Gastroesophageal sphincter (tissue), 4 donors: ENCODE measurements at regions not wholly inside any gene's neighbourhood (a gene's known extent, or its start where the extent isn't known, plus 50 kb on each side); places are given as distances from the start of the nearest gene placed in this dataset.

Experiments
- ATAC-seq: fragments of 150-250 bp; one replicate; pipeline ENCODE4 v1.9.1; 2016; ENCODE audit warnings: mild to moderate bottlenecking, moderate library complexity
- H3K27ac ChIP-seq, 4 donors: fragments of 200-600 bp; sonication (generic) in 3 of 4; 1 replicate in 3 of 4; 2 replicates in 1 of 4; pipeline ENCODE4 v1.5.1; 2016 to 2019
- H3K27me3 ChIP-seq: fragments of 200-600 bp; sonication (generic); one replicate; pipeline ENCODE4 v1.5.1; 2019
- H3K36me3 ChIP-seq, 2 donors: fragments of 200-600 bp; sonication (generic); one replicate each; pipeline ENCODE4 v1.5.1; 2019; ENCODE audit warnings: control low read depth in 1 of 2
- H3K4me1 ChIP-seq, 3 donors: fragments of 200-600 bp; sonication (generic); 1 replicate in 2 of 3; 2 replicates in 1 of 3; pipeline ENCODE4 v1.5.1; 2016 to 2019; ENCODE audit warnings: control low read depth in 2 of 3
- H3K4me3 ChIP-seq, 2 donors: fragments of 200-600 bp; sonication (generic); one replicate each; pipeline ENCODE4 v1.5.1; 2019; ENCODE audit warnings: mild to moderate bottlenecking in 1 of 2, moderate library complexity in 1 of 2
- H3K9me3 ChIP-seq, 3 donors: fragments of 200-600 bp; sonication (generic); one replicate each; pipeline ENCODE4 v1.5.1; 2017 to 2019; ENCODE audit warnings: control low read depth in 2 of 3
- CTCF ChIP-seq, 4 experiments: fragments of 200-600 bp in 2 of 4; fragments of 450-650 bp in 2 of 4; sonication (generic) in 1 of 4; IDR thresholded peaks; one replicate each; pipeline ENCODE4 v1.5.1; 2017 to 2019; ENCODE audit warnings: antibody characterized with exemption in 4 of 4, mild to moderate bottlenecking in 2 of 4, moderate library complexity in 2 of 4
- EP300 ChIP-seq: sonication (generic); formaldehyde crosslinking; IDR thresholded peaks from one replicate; pipeline ENCODE4 v1.6.1; 2017; ENCODE audit warnings: antibody characterized with exemption, mild to moderate bottlenecking
- POLR2A ChIP-seq, 2 donors: fragments of 450-650 bp; IDR thresholded peaks; one replicate each; pipeline ENCODE4 v1.6.1; 2017; ENCODE audit warnings: antibody characterized with exemption in 2 of 2, mild to moderate bottlenecking in 2 of 2, moderate library complexity in 1 of 2
- POLR2AphosphoS5 ChIP-seq: sonication (generic); formaldehyde crosslinking; IDR thresholded peaks from one replicate; pipeline ENCODE4 v1.6.1; 2017; ENCODE audit warnings: antibody characterized with exemption
- WGBS, 2 donors: methylation state at CpG; one replicate each; pipeline ENCODE4 v1.1.5; 2018; ENCODE audit warnings: low coverage in 1 of 2; 5-methylcytosine and 5-hydroxymethylcytosine counted together

DNA sequence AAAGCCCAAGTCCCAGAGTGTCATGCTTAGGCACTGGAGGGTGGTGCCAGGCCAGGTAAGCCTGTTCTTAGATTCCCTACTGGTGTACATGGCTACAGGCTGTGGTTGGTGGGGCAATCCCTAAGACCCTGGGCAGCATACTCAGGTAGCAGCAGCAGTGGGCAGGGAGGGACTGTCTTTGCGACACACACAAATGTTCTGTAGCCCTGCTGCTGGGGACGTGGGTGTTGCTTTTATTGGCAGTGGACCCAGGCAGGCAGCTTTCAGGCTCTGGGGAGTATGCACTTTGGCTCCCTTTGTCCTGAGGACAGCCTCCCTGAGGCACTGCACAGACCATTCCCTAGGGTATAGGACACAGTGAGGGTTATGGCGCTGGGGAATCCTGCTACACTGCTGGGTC is 137.1 kb upstream of the ADAMTS19 start:
- no peaks in the 10 kb centered on the region for H3K27me3 ChIP-seq
- no peak overlapping the region for H3K27ac ChIP-seq
- 100% methylated on average over 1 of the region's 3 CpGs; no CpG with 5 or more reads in 1 of the 2 donors for WGBS, 2 donors
- TF ChIP-seq EP300 (no peak), POLR2AphosphoS5 (no peak), POLR2A (IDR thresholded peaks at IDR 0.05) (no peak), CTCF (IDR thresholded peaks at IDR 0.05) (no peak)
- no peak overlapping the region for H3K4me3 ChIP-seq
- ATAC-seq: no peak
- no peaks in the 10 kb centered on the region for H3K36me3 ChIP-seq
- H3K9me3 ChIP-seq: peaks cover 0 to 8% (median 0%) of the 10 kb centered on the region in 3 donors
- H3K4me1 ChIP-seq: no peaks in the 10 kb centered on the region

DNA sequence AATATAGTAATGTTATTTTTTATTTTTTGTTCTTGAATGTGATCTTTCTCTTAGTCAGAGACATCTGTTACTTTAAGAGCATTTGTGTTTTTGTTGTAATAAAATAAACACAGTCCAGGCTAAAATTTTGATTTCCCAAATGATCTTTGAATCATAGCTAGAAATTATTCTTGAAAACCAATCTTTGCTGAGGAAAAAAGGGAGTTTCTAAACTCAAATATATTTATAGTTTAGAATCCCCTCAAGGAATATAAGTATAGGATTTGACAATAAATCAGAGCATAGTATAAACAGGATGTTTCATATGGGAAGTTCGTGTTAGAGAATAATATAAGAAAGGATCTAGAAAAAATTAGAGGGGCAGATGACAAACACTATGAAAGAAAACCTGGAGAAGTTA is 118.8 kb upstream of the ADAMTS19 start:
- WGBS, 2 donors: 50 to 77% methylated on average over 1 of the region's 1 CpG
- no peaks in the 10 kb centered on the region for H3K4me1 ChIP-seq
- no peak overlapping the region for H3K27ac ChIP-seq
- no peak for ATAC-seq
- H3K27me3 ChIP-seq: no peaks in the 10 kb centered on the region
- TF ChIP-seq POLR2A (IDR thresholded peaks at IDR 0.05) (no peak), POLR2AphosphoS5 (no peak), CTCF (IDR thresholded peaks at IDR 0.05) (no peak), EP300 (no peak)
- H3K4me3 ChIP-seq: no peak overlapping the region
- no peaks in the 10 kb centered on the region for H3K9me3 ChIP-seq
- no peaks in the 10 kb centered on the region for H3K36me3 ChIP-seq

GRCh38 chr5:129342796-129343195 is 117.3 kb upstream of the ADAMTS19 start:
- Histone ChIP-seq H3K4me3 (no peak overlapping the region), H3K36me3 (no peaks in the 10 kb centered on the region), H3K27me3 (no peaks in the 10 kb centered on the region), H3K4me1 (no peaks in the 10 kb centered on the region), H3K9me3 (no peaks in the 10 kb centered on the region), H3K27ac (no peak overlapping the region)
- no peak for ATAC-seq
- no peak for TF ChIP-seq CTCF (IDR thresholded peaks at IDR 0.05)
- TF ChIP-seq POLR2AphosphoS5: no peak
- no peak for TF ChIP-seq POLR2A (IDR thresholded peaks at IDR 0.05)
- TF ChIP-seq EP300: no peak

DNA sequence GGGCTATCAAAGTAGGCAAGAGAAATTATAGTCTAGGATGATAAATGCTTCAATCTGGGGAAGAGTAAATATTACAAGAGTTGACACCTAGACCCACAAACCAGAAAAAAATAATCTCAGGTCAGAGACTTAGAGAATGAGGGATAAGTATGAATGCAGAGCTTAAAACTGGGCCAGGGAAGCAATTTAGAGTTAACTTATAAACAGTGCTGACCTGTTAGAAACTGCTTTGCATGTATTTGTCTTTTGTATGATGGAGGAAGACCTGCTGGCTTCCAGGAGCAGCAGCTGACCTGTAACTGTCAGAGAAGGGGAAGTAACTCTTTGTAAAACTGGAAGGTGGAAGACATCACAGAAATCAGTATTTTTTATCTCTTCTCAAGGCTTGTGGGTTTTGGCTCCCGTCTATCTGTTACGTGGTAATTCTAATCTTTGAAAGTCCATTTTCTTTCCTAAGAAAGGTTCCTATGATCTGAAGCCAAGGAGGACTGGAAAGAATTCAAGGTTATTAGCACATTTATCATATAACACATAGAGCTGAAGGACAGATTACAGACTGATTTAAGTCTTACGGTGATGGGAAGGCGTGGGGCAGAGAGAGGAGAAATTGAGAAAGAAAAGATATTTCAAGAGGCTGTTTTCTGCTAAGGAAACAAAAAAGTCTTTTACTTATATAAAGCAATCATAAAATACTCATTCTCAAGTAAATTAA is 114.7 kb upstream of the ADAMTS19 start:
- 0 to 25% methylated on average over 2 to 3 of the region's 4 CpGs for WGBS, 2 donors
- H3K27ac ChIP-seq: no peak overlapping the region
- peaks cover 0 to 9% (median 0%) of the 10 kb centered on the region in 3 donors for H3K9me3 ChIP-seq
- H3K4me3 ChIP-seq: no peak overlapping the region
- H3K27me3 ChIP-seq: no peaks in the 10 kb centered on the region
- TF ChIP-seq POLR2A (IDR thresholded peaks at IDR 0.05): no peak
- no peak for TF ChIP-seq POLR2AphosphoS5
- no peak for TF ChIP-seq CTCF (IDR thresholded peaks at IDR 0.05)
- no peak for TF ChIP-seq EP300
- H3K36me3 ChIP-seq: no peaks in the 10 kb centered on the region
- H3K4me1 ChIP-seq: no peaks in the 10 kb centered on the region
- no peak for ATAC-seq

GRCh38 chr5:129356846-129357245 is 103.3 kb upstream of the ADAMTS19 start:
- WGBS, 2 donors: 69 to 80% methylated on average over 2 of the region's 2 CpGs
- H3K4me3 ChIP-seq: no peak overlapping the region
- no peaks in the 10 kb centered on the region for H3K9me3 ChIP-seq
- H3K36me3 ChIP-seq: no peaks in the 10 kb centered on the region
- TF ChIP-seq EP300 (no peak), CTCF (IDR thresholded peaks at IDR 0.05) (no peak), POLR2AphosphoS5 (no peak), POLR2A (IDR thresholded peaks at IDR 0.05) (no peak)
- H3K4me1 ChIP-seq: no peaks in the 10 kb centered on the region
- H3K27me3 ChIP-seq: no peaks in the 10 kb centered on the region
- ATAC-seq: no peak
- H3K27ac ChIP-seq: no peak overlapping the region
